ENCODE measurements at regions not wholly inside any gene's neighbourhood (a gene's known extent, or its start where the extent isn't known, plus 50 kb on each side); places are given as distances from the start of the nearest gene placed in this dataset.

DNA sequence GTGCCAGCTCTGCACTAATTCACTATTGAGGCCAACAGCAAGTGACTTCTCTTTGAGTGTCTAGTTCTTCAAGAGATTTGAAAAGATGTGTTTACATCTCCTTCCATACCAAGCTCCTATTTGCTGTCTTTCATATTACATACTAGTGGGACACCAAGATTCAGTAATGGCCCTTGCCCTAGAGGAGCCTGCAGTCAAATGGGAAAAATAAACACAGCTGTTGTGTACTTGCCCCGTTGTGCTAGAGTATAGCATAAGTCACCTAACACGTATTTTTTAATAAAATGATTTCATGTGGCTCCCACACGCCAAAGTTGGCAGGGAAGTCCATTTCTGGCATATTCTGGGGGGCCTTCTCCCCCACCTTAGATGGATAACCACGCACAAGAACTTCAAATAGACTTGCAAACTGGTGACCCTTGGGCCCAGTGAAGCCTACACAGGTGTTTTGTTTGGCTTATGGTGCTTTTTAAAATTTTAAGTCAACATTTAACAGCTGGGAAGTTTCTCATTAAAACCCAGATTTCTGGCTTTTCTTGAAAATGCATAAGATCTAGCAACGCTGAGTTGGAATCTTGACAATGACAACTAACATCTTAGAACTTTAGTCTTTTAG, 95.3 kb upstream of the LPP start (continued):
- TF ChIP-seq, protein P1, sequence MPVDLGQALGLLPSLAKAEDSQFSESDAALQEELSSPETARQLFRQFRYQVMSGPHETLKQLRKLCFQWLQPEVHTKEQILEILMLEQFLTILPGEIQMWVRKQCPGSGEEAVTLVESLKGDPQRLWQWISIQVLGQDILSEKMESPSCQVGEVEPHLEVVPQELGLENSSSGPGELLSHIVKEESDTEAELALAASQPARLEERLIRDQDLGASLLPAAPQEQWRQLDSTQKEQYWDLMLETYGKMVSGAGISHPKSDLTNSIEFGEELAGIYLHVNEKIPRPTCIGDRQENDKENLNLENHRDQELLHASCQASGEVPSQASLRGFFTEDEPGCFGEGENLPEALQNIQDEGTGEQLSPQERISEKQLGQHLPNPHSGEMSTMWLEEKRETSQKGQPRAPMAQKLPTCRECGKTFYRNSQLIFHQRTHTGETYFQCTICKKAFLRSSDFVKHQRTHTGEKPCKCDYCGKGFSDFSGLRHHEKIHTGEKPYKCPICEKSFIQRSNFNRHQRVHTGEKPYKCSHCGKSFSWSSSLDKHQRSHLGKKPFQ (tag by site-specific recombination; IDR thresholded peaks at IDR 0.05) = no peak
- no peak for TF ChIP-seq ZNF510 (tag by site-specific recombination; IDR thresholded peaks at IDR 0.05; ENCODE audit: insufficient replicate concordance)
- TF ChIP-seq ZNF19 (tag by site-specific recombination; IDR thresholded peaks at IDR 0.05; ENCODE audit: low read depth) = no peak
- TF ChIP-seq ZNF610 (tag by site-specific recombination; IDR thresholded peaks at IDR 0.05; ENCODE audit: borderline replicate concordance) = no peak
- TF ChIP-seq SP2 (tag by site-specific recombination; IDR thresholded peaks at IDR 0.05) = no peak
- TF ChIP-seq ELK4 (IDR thresholded peaks at IDR 0.05; ENCODE audit: borderline replicate concordance, low read depth, low read length) = no peak
- TF ChIP-seq, protein P2, sequence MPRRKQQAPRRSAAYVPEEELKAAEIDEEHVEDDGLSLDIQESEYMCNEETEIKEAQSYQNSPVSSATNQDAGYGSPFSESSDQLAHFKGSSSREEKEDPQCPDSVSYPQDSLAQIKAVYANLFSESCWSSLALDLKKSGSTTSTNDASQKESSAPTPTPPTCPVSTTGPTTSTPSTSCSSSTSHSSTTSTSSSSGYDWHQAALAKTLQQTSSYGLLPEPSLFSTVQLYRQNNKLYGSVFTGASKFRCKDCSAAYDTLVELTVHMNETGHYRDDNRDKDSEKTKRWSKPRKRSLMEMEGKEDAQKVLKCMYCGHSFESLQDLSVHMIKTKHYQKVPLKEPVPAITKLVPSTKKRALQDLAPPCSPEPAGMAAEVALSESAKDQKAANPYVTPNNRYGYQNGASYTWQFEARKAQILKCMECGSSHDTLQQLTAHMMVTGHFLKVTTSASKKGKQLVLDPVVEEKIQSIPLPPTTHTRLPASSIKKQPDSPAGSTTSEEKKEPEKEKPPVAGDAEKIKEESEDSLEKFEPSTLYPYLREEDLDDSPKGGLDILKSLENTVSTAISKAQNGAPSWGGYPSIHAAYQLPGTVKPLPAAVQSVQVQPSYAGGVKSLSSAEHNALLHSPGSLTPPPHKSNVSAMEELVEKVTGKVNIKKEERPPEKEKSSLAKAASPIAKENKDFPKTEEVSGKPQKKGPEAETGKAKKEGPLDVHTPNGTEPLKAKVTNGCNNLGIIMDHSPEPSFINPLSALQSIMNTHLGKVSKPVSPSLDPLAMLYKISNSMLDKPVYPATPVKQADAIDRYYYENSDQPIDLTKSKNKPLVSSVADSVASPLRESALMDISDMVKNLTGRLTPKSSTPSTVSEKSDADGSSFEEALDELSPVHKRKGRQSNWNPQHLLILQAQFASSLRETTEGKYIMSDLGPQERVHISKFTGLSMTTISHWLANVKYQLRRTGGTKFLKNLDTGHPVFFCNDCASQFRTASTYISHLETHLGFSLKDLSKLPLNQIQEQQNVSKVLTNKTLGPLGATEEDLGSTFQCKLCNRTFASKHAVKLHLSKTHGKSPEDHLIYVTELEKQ (tag by site-specific recombination; IDR thresholded peaks at IDR 0.05; ENCODE audit: borderline replicate concordance) = no peak
- TF ChIP-seq, protein P3, sequence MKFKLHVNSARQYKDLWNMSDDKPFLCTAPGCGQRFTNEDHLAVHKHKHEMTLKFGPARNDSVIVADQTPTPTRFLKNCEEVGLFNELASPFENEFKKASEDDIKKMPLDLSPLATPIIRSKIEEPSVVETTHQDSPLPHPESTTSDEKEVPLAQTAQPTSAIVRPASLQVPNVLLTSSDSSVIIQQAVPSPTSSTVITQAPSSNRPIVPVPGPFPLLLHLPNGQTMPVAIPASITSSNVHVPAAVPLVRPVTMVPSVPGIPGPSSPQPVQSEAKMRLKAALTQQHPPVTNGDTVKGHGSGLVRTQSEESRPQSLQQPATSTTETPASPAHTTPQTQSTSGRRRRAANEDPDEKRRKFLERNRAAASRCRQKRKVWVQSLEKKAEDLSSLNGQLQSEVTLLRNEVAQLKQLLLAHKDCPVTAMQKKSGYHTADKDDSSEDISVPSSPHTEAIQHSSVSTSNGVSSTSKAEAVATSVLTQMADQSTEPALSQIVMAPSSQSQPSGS (tag by site-specific recombination; IDR thresholded peaks at IDR 0.05; ENCODE audit: low read depth) = no peak
- no peak for TF ChIP-seq OVOL3 (tag by site-specific recombination; IDR thresholded peaks at IDR 0.05)
- no peak for TF ChIP-seq ZNF600 (tag by site-specific recombination; IDR thresholded peaks at IDR 0.05)
- TF ChIP-seq ZNF335 (tag by site-specific recombination; conservative IDR thresholded peaks at IDR 0.05) = no peak
- no peak for TF ChIP-seq ZNF707 (tag by site-specific recombination; IDR thresholded peaks at IDR 0.05)
- no peak for TF ChIP-seq ZNF16 (tag by site-specific recombination; IDR thresholded peaks at IDR 0.05; ENCODE audit: low read depth)
- no peak for TF ChIP-seq ZNF777 (tag by site-specific recombination; IDR thresholded peaks at IDR 0.05; ENCODE audit: borderline replicate concordance)

DNA sequence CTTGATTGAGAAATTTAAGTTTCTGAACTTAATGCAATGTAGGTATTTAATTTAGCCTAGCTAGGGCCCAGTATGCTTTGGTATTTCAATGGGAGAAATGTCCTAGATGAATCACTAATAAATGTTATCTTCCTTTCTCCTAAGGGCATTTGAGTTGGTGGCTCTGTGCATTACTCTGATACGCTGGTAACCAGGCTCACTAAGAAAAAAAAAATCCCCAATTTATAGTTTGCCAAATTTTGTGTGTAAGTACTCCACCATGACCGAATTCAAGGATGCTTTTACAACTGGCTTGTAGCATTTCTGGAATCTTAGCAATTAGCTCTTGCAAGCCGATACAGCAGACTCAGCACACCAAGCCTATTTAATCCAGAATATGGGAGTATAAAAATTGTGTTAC, 94.6 kb upstream of the LPP start:
- TF ChIP-seq ZNF398 (tag by site-specific recombination; IDR thresholded peaks at IDR 0.05) = no peak
- TF ChIP-seq ZBTB1 (tag by site-specific recombination; IDR thresholded peaks at IDR 0.05) = no peak
- no peak overlapping the region for H3K4me3 ChIP-seq (ENCODE audit: low read depth, low read length)
- ChIA-PET POLR2A (no interaction called here), CTCF (interaction anchor here (0.9 kb wide), 1 partner anchor 895 kb away, joined by 3 read pairs; no protein-coding TSS in a partner anchor)
- no peaks in the 10 kb centered on the region for H3K36me3 ChIP-seq (ENCODE audit: control insufficient read depth in 2 of 2, insufficient read depth in 1 of 2, low read length in 2 of 2)
- no peak overlapping the region for H3K27ac ChIP-seq (ENCODE audit: extremely low read depth, low read depth, low read length)
- H3K4me1 ChIP-seq (ENCODE audit: control insufficient read depth, insufficient read depth, low read length) = no peaks in the 10 kb centered on the region; the same call in 1 of the 2 replicates
- H3K9me3 ChIP-seq (ENCODE audit: control insufficient read depth, insufficient read depth, low read depth, low read length) = no peaks in the 10 kb centered on the region

Data from HEK293 (cell line).